ENCODE measurements at regions not wholly inside any gene's neighbourhood (a gene's known extent, or its start where the extent isn't known, plus 50 kb on each side); places are given as distances from the start of the nearest gene placed in this dataset.

GRCh38 chr7:115802415-115802814 lies 228.1 kb downstream of the TFEC start:
- Histone ChIP-seq H3K27ac (replicated peaks) (no peak overlapping the region), H3K4me3 (replicated peaks; ENCODE audit: insufficient read depth, low read length) (no peak overlapping the region), H3K27me3 (ENCODE audit: insufficient read depth, poor library complexity, severe bottlenecking) (no peaks in the 10 kb centered on the region)
- TF ChIP-seq SPI1 (IDR thresholded peaks at IDR 0.05; ENCODE audit: borderline replicate concordance, low read depth) = no peak
- no peak for TF ChIP-seq POLR2AphosphoS5 (IDR thresholded peaks at IDR 0.05; ENCODE audit: low read depth)
- TF ChIP-seq CTCF (IDR thresholded peaks at IDR 0.05; ENCODE audit: insufficient read depth, low read length) = no peak
- TF ChIP-seq GABPA (IDR thresholded peaks at IDR 0.05; ENCODE audit: low read depth) = no peak
- TF ChIP-seq REST (IDR thresholded peaks at IDR 0.05; ENCODE audit: insufficient replicate concordance, low read depth) = no peak
- no peak for DNase-seq (ENCODE audit: low read depth in 1 of 2, low spot score in 1 of 2)

- Histone ChIP-seq H3K4me3 (replicated peaks; ENCODE audit: insufficient read depth, low read length) (no peak overlapping the region), H3K27ac (replicated peaks) (no peak overlapping the region), H3K27me3 (ENCODE audit: insufficient read depth, poor library complexity, severe bottlenecking) (no peaks in the 10 kb centered on the region)
- no peak for DNase-seq (ENCODE audit: low read depth in 1 of 2, low spot score in 1 of 2)
- no peak for TF ChIP-seq GABPA (IDR thresholded peaks at IDR 0.05; ENCODE audit: low read depth)
- TF ChIP-seq SPI1 (IDR thresholded peaks at IDR 0.05; ENCODE audit: borderline replicate concordance, low read depth) = no peak
- TF ChIP-seq REST (IDR thresholded peaks at IDR 0.05; ENCODE audit: insufficient replicate concordance, low read depth) = no peak
- TF ChIP-seq CTCF (IDR thresholded peaks at IDR 0.05; ENCODE audit: insufficient read depth, low read length) = no peak
- TF ChIP-seq POLR2AphosphoS5 (IDR thresholded peaks at IDR 0.05; ENCODE audit: low read depth) = no peak
Observed at GRCh38 chr7:115799430-115799829, 231.1 kb downstream of the TFEC start.

GRCh38 chr7:115793958-115794702 lies 236.4 kb downstream of the TFEC start:
- no peaks in the 10 kb centered on the region for H3K27me3 ChIP-seq (ENCODE audit: insufficient read depth, poor library complexity, severe bottlenecking)
- no peak overlapping the region for H3K4me3 ChIP-seq (replicated peaks; ENCODE audit: insufficient read depth, low read length)
- no peak for TF ChIP-seq CTCF (IDR thresholded peaks at IDR 0.05; ENCODE audit: insufficient read depth, low read length)
- no peak for TF ChIP-seq SPI1 (IDR thresholded peaks at IDR 0.05; ENCODE audit: borderline replicate concordance, low read depth)
- TF ChIP-seq REST (IDR thresholded peaks at IDR 0.05; ENCODE audit: insufficient replicate concordance, low read depth) = no peak
- no peak for TF ChIP-seq POLR2AphosphoS5 (IDR thresholded peaks at IDR 0.05; ENCODE audit: low read depth)
- no peak for TF ChIP-seq GABPA (IDR thresholded peaks at IDR 0.05; ENCODE audit: low read depth)
- no peak overlapping the region for H3K27ac ChIP-seq (replicated peaks)
- DNase-seq (ENCODE audit: low read depth in 1 of 2, low spot score in 1 of 2) = no peak

Data from HL-60 (cell line).